ENCODE measurements at regions not wholly inside any gene's neighbourhood (a gene's known extent, or its start where the extent isn't known, plus 50 kb on each side); places are given as distances from the start of the nearest gene placed in this dataset.
"Not testable (repeated sequence)": the region's sequence is repeated elsewhere in the genome, so short reads cannot be mapped to it uniquely, and the experiment has no call there.

DNA sequence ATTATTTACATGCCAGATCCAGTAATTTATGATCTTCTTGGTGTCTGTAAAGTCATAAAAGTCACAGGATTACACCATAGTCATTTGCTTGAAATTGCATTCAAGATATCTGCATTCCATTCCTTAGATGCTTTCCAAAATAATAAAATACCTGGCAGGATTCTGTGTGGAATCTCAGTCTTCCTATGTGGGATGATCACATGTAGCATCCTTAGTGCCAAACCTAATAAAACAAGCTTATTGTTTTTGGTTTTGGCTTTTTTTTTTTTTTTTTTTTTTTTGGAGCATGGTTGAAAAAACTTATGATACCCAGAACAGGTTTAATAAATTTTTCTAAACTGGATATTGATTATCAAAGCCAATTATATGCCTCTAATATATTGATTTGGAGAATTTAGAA is 74.2 kb upstream of the PLGLB1 start:
- TF ChIP-seq CTCF (IDR thresholded peaks at IDR 0.05 in 4 of 5, conservative IDR thresholded peaks at IDR 0.05 in 1 of 5); POLR2A (IDR thresholded peaks at IDR 0.05): not testable (repeated sequence)
